HS-5 (cell line): ENCODE measurements at regions not wholly inside any gene's neighbourhood (a gene's known extent, or its start where the extent isn't known, plus 50 kb on each side); places are given as distances from the start of the nearest gene placed in this dataset.

Experiments used
- DNase-seq: peaks from one replicate; pipeline ENCODE4 v3.0.0-alpha.2; 2012; ENCODE audit warnings: low read depth

GRCh38 chr9:118306801-118307200, 602.6 kb downstream of the TLR4 start:
- no peak for DNase-seq

GRCh38 chr9:118313965-118314364, 609.8 kb downstream of the TLR4 start:
- no peak for DNase-seq

DNA sequence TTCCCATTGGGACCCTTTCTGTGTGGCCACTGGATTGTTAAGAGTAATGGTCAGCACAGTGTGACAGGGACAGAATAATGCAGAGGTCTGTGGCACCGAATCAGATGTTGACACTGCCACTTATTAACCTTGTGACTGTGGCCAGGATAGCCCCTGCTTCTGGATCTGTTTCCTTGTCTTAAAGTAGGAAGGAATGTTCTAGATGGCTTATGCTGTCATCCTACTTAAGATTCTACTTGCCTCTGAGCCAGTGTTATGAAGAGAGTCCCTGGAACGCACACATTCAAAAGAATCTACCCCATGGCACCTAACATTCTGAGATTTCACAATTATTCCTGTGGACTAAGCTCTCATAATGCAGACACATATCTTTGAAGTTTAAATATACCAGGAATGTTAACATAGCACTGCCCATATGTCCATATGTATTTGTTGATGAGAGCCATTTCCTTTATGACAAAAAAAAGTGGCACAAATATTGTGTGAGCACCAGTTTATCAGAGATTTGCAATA, 612.7 kb downstream of the TLR4 start:
- no peak for DNase-seq

- DNase-seq = no peak
Measured at GRCh38 chr9:118318770-118319431, 614.7 kb downstream of the TLR4 start.

DNA sequence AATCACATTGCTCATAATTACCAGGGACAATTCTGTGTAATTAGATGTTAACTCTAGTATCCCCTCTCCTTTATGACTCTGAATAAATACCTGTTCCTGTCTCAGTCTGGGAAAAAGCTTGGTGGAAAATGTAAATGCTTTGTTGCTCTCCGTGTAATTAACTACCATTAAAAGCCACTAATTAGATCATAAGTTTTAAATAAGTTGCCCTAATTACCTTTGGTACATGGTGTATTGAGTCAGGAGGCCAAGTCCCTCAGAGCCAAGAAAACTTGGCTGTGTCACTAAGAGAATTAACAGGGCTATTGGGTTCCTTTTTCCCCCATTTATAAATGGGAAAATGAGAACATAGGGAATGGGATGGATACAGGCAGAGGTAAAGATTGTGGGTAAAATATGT, 617.6 kb downstream of the TLR4 start:
- DNase-seq = no peak

DNA sequence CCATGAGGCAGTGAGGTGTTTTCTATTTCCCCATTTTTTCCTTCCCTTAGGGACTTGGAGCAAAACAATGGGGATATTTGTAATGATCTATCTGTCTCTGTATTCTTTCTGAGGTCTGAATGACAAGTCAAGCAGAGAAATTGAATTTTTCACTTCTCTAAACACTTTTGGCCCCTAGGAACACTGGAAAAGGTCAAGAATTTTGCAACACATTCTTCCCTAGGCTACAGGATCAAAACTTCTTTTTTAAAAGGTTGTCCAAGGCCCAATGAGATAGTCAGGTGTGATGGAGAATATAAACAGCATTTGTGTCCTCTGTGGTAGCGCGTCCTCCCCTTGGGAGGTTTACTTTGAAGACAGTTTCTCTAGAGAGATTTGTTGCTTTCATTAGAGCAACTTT, 620.5 kb downstream of the TLR4 start:
- DNase-seq = no peak

DNA sequence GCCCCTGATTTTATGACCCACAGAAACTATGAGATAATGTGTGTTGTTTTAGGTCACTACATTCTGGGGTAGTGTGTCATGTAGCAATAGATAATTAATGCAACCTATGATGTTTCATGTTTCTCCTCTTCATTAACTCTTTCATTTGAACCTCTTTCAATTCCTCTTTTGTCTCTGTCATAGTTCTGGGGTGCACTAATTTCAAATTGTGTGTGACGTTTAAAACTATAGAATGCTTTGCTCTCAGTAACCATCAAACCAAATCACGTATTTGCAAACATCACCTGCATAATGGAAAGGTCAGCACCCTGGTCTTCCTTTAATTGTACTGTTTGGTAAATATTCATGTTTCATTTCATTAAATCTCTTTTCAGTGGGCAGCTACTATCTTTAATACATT, 621.6 kb downstream of the TLR4 start:
- no peak for DNase-seq

- no peak for DNase-seq
Measured at GRCh38 chr9:118326326-118326725, 622.1 kb downstream of the TLR4 start.

DNA sequence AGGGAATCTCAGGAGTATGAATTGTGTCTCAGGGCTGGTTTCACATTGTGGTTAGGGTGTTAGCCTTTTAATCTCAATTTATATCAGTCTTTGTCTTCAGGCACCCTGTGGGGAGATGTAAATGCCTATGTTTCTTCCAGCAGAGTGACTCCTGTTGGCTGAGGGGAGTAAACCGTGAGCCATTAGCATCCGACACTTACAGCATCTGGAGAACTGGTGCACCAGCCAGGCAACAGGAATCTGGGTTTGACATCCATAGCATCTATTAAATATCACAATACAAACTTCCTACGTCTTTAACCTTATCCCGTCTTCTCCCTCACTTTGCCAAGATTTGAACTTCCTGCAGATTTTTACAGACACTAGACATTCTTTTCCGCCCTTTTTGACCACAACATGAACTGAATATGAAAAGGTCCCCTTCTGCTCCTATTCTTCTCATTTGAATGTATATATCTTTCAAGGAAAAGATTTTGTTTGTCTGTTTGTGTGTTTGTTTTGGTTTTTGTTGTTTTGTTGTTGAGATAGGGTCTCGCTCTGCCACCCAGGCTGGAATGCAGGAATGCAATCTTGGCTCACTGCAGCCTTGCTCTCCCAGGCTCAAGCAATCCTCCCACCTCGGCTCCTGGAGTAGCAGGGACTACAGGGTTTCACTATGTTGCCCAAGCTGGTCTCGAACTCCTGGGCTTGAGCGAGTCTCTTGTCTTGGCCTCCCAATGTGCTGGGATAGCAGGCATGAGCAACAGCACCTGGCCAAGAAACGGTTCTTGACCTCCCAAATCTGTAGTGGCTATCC, 626.2 kb downstream of the TLR4 start:
- no peak for DNase-seq

DNA sequence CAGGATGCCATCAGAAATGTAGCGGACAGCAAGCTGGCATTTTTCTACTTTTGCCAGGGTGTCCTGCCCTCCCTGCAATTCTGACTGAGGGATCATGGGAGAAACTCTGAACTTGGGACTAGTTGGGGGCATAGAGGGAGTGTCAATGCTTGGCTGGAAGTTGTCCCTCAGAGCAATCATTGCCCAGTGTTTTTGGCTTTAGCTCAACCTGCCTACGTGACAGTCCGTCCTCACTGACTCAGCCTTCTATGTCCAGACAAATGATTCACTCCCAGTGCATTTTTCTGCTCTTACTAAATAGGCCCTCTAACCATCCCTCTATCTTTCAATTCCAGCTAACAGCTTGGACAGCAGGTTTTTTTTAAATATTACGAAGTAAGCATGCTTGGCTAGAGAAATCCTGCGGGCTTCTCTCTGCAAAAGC, 627.4 kb downstream of the TLR4 start:
- peak; percentile 76 for DNase-seq

- DNase-seq = no peak
Measured at GRCh38 chr9:118336250-118336942, 632.2 kb downstream of the TLR4 start.

DNA sequence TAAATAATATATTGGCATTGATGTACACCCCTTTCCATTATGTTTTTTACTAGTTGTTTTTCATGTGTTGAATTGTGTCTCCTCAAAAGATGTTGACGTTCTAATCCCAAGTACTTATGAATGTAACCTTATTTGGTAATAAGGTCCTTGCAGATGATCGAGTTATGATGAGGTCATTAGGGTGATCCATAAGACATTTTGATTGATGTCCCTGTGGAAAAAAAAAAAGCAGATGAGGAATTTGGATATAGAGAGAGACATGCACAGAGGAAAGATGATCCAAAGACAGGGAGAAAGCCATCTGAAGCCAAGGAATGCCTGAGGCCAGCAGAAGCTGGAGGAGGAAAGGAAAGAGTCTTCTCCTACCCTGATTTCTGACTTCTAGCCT, 632.7 kb downstream of the TLR4 start:
- no peak for DNase-seq

DNA sequence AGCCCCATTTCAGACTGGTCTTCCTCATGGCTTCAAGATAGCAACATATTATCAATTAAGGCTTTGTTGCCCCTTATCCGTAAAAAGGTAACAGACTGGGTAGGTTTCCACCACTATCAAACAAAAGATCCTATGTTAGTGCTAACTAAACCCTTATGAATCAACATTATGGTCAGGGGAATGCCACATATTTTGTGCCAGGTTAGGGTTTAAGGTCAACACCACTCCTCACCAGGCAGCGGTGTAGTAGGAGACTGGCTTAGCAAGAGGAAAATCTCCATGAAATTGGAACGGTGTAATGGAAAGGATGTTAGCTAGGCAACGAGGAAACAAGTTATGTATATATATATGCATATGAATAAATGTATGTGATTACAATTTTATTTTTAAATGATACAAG, 655.8 kb downstream of the TLR4 start:
- DNase-seq = no peak

- peak; percentile 24 for DNase-seq
Measured at GRCh38 chr9:118362123-118362522, 657.9 kb downstream of the TLR4 start.

DNA sequence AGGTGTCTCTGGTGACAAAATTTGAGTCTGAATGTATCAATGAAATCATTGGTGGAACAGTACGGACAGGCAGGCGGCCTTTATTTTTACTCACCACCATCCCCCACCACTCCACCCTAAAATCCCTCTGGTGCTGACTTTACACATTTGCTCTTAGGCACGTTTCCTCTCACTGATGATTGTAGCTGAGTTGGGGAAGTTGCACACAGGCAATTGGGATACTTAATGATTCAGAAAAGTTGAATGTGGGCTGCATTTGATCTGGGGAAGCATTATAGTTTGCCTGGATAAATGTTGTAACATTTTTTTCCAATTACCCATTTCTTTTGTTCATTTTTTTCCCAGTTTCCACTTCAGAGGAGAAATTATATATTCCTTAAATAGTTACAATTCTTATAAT, 658.4 kb downstream of the TLR4 start:
- peak; percentile 22 for DNase-seq

DNA sequence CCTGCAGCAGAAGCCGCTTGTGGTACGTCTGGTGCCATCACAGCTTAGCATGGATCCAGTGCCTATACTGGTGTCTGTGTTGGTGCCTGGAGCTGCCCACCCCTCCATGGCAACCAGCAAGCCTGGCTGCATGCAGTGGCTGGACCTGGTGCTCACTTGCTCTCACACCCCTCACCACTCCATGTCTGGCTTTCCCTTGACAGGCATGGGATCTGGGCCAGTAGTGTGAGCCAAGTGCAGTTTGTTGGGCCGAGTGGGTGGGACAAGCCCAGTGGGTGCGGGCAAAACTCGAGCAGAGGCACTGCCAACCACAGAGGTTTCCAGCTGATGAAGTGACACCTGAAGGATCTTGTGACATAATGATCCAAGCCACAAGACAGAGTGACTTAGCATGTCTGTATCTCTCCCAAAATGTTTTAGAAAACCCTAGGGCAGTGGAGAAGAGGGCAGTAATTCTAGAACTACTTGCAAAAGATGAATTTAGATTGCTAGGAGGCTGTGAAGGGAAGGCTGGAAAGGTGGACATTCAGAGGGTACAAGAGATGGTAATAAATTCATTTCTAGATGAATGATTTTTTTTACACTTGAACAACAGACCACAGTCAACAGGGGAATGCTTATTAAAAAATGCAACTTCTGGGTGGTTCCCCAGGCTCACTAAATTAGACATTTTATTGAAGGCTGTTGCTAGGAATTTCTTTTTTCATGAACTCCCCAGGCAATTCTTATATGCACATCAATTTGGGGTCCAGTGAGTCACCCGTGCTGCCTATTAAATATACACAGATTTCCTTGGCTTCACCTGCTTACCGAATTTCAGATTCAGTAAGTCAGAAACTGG, 660.3 kb downstream of the TLR4 start:
- no peak for DNase-seq

DNA sequence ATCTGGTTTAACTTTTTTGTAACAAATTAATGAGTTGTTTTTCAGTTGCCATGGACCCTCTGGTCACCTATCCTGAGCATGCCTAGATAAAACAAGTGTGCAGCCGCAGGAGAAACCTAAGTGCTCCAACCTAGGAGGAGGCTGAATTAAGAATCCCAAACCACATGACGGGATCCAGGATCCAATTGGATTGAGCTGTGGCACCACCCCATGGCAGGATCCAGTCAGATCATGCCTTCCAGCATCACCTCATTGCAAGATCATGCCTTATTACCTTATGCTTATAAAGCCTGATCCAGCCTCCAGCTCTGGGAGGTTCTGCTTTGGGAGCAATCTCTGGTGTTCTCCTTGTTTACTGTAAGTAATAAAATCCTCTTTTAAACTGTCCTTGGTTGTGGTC, 662.0 kb downstream of the TLR4 start:
- DNase-seq = no peak

DNA sequence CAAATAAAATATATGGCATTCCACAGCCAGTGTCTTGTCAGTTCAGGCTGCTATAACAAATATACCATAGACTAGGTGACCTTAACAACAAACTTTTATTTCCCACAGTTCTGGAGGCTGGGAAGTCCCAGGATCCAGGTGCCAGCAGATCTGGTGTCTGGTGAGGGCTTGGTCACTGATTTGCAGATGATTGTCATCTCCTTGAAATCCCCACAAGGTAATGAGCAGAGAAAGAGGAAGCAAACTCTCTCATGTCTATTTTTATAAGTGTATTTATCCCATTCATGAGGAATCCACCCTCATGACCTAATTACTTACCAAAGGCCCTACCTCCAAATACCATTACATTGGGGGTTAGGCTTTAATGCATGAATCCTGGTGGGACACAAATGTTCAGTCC, 663.2 kb downstream of the TLR4 start:
- no peak for DNase-seq

DNA sequence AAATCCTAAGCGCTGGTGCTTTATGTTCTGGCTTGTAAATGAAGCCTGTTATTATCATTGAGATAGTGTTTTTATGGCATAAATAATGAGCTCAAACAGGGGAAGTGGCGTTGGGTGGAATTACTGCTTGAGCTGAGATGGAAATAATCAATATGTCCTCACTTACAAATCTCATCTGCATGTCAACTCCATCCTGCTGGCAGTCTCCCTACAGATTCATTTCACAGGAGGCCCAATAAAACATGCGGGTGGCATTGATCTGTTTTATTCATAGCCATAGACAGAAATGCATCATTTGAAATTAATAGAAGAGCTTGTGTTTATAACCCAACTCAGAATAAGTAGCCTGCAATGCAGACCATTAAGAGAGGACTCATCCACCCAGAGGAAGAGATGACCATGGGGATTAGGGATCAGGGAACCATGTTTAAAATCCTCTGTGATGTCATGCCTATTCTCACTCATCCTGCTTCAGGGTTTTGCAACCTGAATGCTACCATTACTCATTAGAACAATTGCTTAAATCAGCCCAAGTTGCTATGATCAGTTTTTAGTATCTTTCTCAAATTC, 680.4 kb downstream of the TLR4 start:
- no peak for DNase-seq

DNA sequence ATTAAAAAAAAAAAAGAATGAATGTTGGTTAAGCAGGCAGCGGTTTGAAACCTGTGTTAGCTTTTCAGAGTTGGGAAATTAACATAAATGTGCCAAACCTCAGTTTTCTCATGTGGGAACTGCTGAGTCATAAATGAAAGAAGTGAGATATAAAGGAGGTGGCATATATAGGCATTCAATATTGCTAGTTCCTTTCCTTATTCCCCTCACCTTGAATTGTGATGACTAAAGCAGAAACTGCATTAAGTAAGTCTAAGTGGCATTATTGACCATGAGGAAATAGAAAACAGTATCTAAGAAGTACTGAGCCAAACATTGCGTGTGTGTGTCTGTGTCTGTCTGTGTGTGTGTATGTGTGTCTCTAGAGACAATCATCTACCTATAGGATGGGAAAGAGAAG, 691.2 kb downstream of the TLR4 start:
- no peak for DNase-seq

DNA sequence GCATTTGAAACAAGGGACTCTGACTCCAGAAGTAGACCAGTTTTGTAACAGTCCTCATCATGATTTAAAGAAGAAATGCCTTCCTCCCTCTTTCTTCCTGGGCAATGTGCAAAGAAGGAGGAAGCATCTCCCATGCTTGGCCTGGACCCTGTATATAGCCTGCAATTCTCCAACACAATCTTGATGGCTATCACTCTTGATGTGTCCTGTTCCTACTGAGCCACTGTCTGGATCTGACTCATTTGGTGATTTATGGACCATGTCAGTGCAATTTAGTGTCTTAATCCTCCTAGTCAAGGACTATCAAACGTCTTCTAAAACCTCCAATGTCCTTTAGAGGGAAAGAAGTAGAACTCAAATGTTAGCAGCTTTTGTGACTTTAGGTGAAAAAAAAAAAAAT, 697.3 kb downstream of the TLR4 start:
- no peak for DNase-seq

DNA sequence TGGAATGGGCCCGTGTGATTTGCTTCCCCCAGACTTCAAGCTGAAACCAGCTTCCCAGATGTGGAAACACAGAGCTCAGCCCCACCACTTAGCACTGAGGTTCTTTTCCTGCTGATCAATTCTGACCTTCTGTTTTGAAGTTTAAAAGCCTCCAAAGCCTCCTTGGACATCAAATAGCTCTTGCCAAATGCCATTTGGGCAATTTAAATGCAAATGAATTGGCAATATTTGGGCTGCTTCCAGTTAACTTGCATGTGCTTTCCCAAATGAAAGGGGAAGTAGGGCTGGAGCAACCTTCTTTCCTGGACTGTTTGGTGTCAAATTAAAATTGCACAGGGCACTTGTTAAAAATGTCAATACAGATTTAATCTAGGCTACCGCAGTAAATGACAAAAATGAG, 710.5 kb downstream of the TLR4 start:
- no peak for DNase-seq
